GM18858 (cell line): ENCODE measurements at regions not wholly inside any gene's neighbourhood (a gene's known extent, or its start where the extent isn't known, plus 50 kb on each side); places are given as distances from the start of the nearest gene placed in this dataset.
"Not testable (repeated sequence)": the region's sequence is repeated elsewhere in the genome, so short reads cannot be mapped to it uniquely, and the experiment has no call there.

ENCODE experiments used
- ATAC-seq: cut with Tn5 transposase; IDR thresholded peaks from one replicate; pipeline ENCODE4 v1.9.1; 2021; ENCODE audit not compliant: unreplicated experiment

DNA sequence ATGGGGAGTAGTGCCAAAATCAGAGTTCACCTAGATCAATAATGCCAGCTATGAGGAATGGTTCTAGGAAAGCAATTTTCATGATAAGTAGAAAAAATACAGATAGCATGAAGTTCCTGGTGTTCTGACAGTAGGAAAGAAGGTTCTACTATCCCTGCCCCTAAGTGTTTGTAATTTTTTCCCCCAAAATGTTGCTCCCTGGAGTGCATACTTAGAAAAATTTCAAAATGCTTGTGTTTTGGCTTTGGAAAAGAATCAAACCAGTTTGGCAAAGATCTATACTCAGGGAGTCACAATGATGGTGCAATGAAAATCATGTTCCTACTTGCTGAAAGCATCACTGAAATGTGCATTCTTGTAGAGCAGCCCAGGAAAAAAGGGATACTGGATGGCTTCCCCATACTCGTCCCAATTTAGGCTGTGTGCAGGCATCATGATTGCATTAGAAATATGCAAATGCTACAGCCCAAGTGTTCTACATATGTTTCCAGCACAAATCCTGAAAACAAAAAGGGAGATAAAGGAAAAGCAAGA lies 74.7 kb downstream of the LPAR4 start:
- no peak for ATAC-seq

- peak; percentile 78 for ATAC-seq
Measured at GRCh38 chrX:78831523-78831922, 84.0 kb downstream of the LPAR4 start.

DNA sequence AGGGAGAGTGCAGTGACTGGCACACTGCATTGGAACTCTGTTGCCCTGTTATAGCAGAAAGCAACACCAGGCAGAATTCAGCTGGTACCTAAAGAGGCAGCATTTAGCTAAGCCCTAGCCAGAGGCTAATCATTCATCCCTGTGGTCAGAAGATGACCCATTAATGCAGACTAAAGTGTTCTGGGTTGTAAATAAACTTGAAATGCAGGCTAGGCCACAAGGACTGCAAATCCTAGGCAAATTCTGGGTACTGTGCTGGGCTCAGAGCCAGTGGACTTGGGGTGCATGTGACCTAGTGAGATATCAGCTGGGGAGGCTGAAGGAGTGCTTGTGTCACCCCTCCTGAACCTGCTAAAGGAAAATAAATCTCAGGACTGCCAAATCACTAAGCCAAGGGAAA lies 91.2 kb downstream of the LPAR4 start:
- ATAC-seq = no peak

- ATAC-seq = no peak
Measured at GRCh38 chrX:78839711-78840110, 92.2 kb downstream of the LPAR4 start.

DNA sequence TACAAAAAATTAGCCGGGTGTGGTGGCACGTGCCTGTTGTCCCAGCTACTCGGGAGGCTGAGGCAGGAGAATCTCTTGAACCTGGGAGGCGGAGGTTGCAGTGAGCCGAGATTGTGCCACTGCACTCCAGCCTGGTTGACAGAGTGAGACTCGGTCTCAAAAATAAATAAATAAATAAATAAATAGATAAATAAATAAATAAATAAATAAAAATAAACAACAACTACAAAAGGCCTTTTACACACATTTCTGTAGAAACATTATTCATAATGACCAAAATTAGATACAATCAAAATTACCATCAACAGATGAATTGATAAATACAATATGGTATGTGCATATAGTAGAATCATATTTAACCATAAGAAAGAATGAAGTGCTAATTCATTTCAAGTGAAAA lies 96.7 kb downstream of the LPAR4 start:
- not testable (repeated sequence) for ATAC-seq

GRCh38 chrX:78881248-78881647 lies 63.9 kb upstream of the P2RY10 start:
- ATAC-seq = not testable (repeated sequence)

DNA sequence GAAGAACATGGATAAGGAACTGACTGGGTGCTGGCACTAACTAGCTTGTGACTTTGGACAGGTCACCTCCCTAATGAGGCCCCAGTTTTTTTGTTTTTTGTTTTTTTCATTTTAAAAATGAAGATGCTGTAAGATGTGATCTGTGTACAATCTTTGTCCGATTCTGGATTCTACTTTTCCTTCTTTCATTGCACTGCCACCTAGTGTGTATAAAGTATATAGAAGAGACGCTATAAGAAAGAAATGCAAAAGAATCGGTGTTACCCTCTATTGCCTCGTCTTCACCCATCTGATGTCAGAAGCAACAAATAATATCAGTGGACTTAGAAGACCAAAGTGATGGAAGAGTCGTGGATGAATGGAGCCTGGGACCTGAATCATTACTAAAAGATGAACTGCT lies 58.6 kb upstream of the P2RY10 start:
- ATAC-seq = peak; percentile 69
